HUDEP-2 (cell line): ENCODE measurements at regions not wholly inside any gene's neighbourhood (a gene's known extent, or its start where the extent isn't known, plus 50 kb on each side); places are given as distances from the start of the nearest gene placed in this dataset.

Source experiments
- DNase-seq, 76 experiments: peaks; one replicate each; lab custom pipeline; 2025; ENCODE audit not compliant: unreplicated experiment in 76 of 76; lab: John Stamatoyannopoulos, UW

DNA sequence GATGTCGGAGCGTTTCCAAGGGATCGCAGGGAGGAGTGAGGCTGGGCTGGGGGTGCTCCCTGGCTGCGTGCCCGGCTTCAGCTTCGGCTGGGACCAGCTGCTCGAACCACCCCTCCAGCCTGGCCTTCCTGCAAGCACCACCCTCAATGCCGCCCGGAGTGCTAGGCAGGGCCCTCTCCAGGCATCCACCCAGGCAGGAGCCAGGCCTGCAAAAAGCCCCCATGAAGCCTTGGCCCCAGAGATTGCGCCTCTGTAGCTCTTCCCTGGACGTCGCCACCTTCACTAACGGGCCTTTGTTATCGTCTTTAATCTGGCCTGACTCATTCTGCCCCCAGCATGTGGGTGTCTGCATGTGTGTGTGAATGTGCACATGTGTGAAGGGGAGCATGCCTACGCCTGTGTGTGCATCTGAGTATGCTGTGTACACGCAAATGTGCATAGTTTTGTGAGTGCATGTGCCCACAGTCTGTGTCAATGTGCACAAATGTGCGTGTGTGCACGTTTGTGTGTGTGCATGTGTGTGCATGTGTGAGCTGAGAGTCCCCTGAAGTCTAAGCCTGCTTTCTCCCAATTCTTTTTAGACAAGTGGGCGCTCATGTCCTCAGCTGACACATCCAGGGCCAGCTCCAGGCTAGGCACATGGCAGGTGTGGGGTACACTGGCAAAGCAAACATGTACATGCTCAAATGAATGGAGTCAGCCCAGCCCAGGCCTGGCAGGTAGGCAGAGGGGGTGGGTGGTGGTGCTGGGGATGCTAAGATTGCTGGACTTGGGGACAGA, 195.4 kb upstream of the C14orf180 start:
- DNase-seq = peak in 1 of 76 experiments; percentile 5

GRCh38 chr14:104384776-104385071, 194.8 kb upstream of the C14orf180 start:
- DNase-seq = no peak

DNA sequence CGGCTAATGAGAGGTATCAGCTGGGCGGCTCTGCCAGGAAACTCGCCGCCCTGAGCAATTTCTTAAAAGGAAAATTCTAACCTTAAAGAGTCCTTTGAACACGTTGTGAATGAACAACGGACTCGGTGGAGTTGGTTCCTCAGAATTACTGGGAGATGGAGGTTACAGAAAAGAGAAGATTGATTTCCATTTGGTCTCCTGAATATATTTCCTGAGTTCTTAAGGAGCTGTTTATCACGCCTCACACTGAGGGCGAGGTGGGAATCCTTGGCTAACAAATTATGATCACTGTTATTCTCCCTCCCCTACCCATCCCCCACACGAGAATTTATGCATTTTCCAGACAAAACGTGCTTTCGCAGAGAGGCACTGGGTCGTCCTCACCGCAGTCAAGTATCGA, 194.5 kb upstream of the C14orf180 start:
- DNase-seq = no peak

DNA sequence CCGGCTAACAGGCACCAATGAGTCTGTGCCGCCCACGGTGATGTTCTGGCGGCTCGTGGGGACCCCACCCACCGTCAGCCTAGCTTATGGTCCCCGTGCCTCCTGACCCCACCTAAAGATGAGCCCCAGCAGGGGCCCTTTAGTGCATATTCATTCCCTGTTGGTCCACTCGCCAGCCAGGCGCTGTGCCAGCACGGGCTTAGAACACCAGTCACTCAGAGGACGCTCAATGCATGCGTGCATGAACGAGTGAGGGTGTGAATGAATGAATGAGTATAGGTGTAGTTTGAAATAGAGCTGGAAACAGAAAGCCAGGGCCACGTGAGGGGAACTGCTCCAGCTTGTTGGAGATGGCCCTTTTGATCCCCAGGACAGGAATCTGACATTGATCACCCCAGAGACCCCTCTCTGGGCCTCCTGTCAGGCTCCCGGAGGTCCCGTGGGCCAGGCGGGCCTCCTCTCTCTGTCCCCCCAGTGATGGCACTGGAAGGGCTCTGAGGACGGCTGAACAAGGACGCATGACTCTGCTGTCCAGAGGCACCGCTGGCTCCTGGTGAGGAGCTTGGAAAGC, 193.9 kb upstream of the C14orf180 start:
- no peak for DNase-seq

DNA sequence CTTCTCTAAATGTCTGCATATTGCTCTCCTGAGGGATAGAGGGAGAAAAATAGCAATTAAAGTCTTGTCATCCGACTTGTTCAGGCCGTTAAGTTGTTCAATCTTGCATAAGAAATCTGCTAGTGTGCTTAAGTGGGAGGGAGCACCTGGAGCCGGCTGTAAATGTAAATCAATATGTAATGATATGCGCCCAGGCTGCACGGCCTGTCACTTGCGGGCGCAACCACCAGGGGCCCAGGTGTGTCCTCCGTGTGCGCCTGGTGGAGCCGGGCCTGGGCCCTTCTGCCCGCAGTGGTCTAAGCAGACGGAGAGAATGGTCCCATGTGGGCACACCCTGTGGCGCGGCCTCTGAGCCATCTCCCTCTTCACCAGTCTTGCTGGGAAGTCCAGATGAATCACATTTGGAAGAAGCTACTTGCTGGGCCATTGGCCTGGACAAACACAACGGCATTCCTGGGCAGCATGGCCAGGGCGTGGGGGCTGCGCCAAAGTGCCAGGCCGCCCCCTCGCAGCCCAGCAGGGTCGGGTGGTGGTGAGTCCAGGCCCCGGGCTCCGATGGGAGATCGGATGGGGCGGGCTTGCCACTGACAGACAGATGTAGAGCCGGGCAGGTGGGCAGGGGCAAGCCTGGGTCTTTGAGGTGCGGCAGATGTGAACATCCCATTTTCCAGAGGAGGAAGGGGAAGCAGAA, 193.3 kb upstream of the C14orf180 start:
- no peak for DNase-seq

DNA sequence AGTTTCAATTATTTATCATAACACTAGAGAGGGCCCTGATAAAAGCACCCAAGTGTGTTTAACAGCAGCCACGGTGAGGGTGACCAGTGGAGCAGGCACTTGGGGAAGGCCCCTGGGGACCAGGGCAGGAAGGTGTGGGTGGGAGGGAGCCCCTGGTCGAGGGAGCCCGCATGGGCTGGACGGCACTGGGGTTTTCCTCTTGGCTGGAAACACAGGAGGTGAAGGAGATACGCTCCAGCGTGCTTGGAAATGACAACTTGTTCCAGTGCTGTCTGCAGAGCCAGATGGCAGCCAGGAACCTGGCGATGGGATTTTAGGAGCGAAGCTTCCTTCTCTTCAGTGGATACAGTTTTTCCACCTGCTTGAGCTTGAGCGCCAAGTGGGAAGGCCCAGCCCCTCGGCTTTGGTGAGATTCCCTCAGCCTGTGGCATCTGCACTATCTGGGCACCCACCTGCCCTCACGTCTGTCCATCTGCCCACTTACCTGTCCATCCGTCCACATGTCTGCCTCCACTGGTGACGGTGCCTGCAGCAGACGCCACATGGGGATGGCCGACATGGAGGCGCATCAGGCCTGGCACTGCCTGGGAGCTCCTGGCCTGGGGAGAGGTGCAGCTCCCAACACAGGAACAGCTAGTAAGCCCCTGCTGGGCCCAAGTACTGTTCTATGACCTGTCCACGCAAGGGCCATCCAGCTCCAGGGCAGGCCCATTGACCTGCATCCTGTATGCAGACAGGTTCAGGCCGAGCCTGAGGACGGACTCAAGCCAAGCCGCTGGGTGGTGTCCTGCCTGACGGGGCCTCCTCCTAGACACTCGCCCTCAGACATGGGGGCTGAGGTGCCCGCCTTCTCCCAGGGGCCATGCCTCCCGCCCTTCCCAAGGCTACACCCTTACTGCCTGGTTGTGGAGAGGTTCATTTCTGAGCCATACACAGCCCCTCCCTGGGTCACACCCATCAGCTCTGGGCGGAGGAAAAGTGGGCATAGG, 192.2 kb upstream of the C14orf180 start:
- DNase-seq = no peak

DNA sequence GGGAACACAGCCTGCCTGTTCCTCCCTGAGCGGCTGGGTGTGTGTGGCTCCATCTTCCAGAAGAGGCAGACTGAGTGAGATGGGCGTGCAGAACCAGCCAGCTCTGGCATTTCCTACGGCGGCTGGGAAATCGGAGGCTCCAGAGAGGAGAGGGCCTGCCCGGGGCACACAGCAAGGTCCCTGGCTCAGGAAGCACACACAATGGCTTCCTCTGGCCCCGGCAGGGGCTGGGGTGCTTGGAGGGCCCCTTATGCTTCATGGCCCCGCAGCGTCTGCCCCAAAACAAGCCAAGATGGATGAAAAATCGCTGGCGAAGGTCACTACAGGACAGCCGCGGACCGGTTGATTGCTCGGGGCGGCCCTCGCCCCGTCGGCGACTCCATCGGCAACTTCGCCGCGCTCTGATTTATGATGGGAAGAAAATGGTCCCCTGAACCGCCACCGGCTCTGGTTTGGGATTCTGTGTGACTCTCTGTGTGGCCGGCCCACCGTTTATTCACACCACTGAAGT, 191.5 kb upstream of the C14orf180 start:
- DNase-seq = no peak

GRCh38 chr14:104388541-104389325, 190.8 kb upstream of the C14orf180 start:
- no peak for DNase-seq

GRCh38 chr14:104389326-104390220, 190.0 kb upstream of the C14orf180 start:
- DNase-seq = no peak

- DNase-seq = no peak
These were observed 189.2 kb upstream of the C14orf180 start for GRCh38 chr14:104390221-104390931.

- no peak for DNase-seq
These were observed 188.3 kb upstream of the C14orf180 start for GRCh38 chr14:104390941-104391901.

DNA sequence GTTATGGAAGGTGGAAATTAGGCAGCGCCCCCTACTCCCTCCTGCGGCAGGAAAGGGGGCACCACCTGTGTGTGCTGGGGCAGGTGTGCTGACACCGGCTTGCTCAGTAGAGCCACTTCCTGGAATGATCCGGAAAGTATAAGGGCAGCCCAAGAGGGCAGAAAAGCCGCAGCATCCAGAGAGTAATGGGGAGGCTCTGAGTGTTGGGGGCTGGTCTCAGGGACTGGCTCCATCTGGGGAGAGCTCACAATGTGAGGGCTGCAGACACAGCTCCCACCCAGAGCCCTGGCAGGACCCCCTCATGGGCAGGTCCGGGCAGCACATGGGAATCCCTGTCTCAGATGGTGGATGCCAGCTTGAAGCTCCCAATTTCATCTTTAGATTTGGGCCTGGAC, 187.6 kb upstream of the C14orf180 start:
- DNase-seq = no peak

DNA sequence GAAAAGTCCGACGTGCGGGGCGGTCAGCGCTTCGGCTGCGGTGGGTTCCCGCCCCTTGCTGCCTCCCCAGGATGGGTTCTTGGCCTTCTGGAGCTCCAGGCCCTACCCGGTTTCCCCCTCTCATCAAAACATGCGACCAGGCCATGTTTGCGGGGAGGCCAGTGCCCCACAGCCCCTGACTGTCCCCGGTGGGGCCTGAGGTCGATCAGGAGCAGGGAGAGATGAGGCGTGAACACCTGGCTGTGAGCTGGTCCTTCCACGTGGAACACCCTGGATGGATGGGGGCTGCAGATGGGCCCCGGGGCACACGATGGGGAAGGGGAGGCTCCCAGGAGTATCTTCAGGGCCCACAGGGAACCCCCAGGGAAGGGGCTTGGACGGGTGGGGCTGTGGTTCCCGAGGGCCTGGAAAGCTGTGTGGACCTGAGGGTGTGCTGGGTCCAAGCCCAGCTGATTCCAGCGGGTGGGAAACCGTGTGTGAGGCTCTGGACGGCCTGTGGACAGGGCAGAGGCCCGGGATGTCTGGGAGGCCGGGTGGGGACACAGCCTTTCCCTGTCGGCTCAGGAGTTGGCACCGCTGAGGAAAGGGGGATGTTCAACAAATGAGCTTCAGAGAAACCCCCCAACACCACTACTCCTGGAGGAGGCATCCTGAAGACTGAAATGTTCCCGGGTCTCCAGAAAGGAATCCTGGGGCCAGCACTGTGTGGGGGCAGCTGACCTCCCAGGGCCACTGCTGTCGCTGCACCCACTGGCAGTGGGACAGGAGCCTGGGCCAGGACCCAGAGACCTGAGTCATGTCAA, 187.0 kb upstream of the C14orf180 start:
- no peak for DNase-seq

DNA sequence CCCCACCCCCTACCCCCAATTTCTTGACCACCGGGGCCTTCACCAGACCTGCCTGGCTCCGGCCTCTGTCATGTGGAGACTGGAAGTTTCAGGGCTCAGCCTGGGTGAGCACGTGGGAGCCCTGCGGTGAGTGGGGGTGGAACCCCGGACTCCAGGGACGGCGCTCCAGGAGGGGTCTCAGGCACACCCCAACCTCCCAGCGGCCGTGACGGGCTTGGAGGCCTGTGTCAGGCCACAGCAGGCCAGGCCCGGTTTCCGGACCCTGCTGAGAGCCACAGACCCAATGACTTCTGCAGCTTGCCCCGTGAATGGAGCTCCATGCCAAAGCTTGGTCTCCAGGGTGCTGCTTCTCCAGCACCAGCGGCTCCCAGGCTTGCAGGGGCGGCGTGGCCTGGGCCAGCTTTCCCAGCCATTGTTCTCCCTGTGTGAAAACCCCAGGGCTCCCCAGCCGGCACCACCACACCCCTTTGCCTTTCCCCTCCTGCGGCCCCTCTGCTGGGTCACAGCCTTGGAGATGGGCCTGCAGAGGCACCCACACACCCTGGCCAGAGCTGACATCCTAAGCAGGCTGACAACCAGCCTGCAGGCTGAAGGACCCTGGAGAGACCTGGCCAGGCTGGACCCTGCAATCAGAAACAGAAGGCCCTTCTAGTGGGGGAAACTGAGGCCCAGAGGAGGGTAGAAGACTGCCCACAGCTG, 186.2 kb upstream of the C14orf180 start:
- DNase-seq = no peak

- peak in 33 of 76 experiments; percentile 3 to 58 (median 19) for DNase-seq
These were observed 185.6 kb upstream of the C14orf180 start for GRCh38 chr14:104393898-104394381.

- DNase-seq = no peak
These were observed 185.1 kb upstream of the C14orf180 start for GRCh38 chr14:104394409-104394851.
